Mesendoderm (in vitro differentiated cells): ENCODE measurements at regions not wholly inside any gene's neighbourhood (a gene's known extent, or its start where the extent isn't known, plus 50 kb on each side); places are given as distances from the start of the nearest gene placed in this dataset.

ENCODE experiments used
- DNase-seq: peaks from one replicate; pipeline ENCODE4 v3.0.0; 2013
- H2AK5ac ChIP-seq: 2 replicates; pipeline ENCODE4 v1.6.1; 2013; ENCODE audit warnings: low read length, inconsistent platforms
- H2BK120ac ChIP-seq: 2 replicates; pipeline ENCODE4 v1.6.1; 2013; ENCODE audit warnings: low read depth, mild to moderate bottlenecking, low read length, moderate library complexity, mixed read lengths
- H2BK15ac ChIP-seq: replicated peaks from 2 replicates; pipeline ENCODE4 v1.6.1; 2013; ENCODE audit warnings: low read depth, mild to moderate bottlenecking, moderate library complexity
- H2BK5ac ChIP-seq: 2 replicates; pipeline ENCODE4 v1.6.1; 2013; ENCODE audit warnings: low read length, inconsistent platforms
- H3K18ac ChIP-seq: 2 replicates; pipeline ENCODE4 v1.6.1; 2013; ENCODE audit warnings: mild to moderate bottlenecking, low read length, mixed read lengths
- H3K23ac ChIP-seq: one replicate; pipeline ENCODE4 v1.6.1; 2013; ENCODE audit warnings: low read length
- H3K27ac ChIP-seq: 2 replicates; pipeline ENCODE4 v1.5.1; 2013; ENCODE audit warnings: low read depth, mild to moderate bottlenecking, inconsistent platforms, low read length, moderate library complexity
- H3K27me3 ChIP-seq: 2 replicates; pipeline ENCODE4 v1.6.1; 2013; ENCODE audit warnings: low read length, control low read depth, mild to moderate bottlenecking, inconsistent platforms; ENCODE audit not compliant: insufficient read depth, poor library complexity
- H3K36me3 ChIP-seq: 2 replicates; pipeline ENCODE4 v1.6.1; 2013; ENCODE audit warnings: low read length, inconsistent platforms; ENCODE audit not compliant: control insufficient read depth, insufficient read depth
- H3K4ac ChIP-seq: one replicate; pipeline ENCODE4 v1.6.1; 2013; ENCODE audit warnings: low read depth, mild to moderate bottlenecking, low read length, moderate library complexity
- H3K4me1 ChIP-seq: 2 replicates; pipeline ENCODE4 v1.6.1; 2013; ENCODE audit warnings: low read depth, low read length, inconsistent platforms; ENCODE audit not compliant: control insufficient read depth
- H3K4me2 ChIP-seq: 2 replicates; pipeline ENCODE4 v1.6.1; 2013; ENCODE audit warnings: low read length
- H3K4me3 ChIP-seq: 2 replicates; pipeline ENCODE4 v1.5.1; 2013; ENCODE audit warnings: mild to moderate bottlenecking, low read length
- H3K56ac ChIP-seq: one replicate; pipeline ENCODE4 v1.6.1; 2013; ENCODE audit warnings: low read length
- H3K79me1 ChIP-seq: 2 replicates; pipeline ENCODE4 v1.6.1; 2013; ENCODE audit warnings: low read length, inconsistent platforms
- H3K79me2 ChIP-seq: 2 replicates; pipeline ENCODE4 v1.6.1; 2013; ENCODE audit warnings: mild to moderate bottlenecking, low read length; ENCODE audit not compliant: control insufficient read depth, insufficient read depth
- H3K9ac ChIP-seq: 2 replicates; pipeline ENCODE4 v1.6.1; 2013; ENCODE audit warnings: low read length, inconsistent platforms
- H4K5ac ChIP-seq: one replicate; pipeline ENCODE4 v1.6.1; 2013; ENCODE audit warnings: low read length
- H4K8ac ChIP-seq: one replicate; pipeline ENCODE4 v1.6.1; 2013; ENCODE audit warnings: low read depth, mild to moderate bottlenecking, control low read depth, low read length, moderate library complexity
- WGBS: extraction: QIAGEN DNeasy Blood & Tissue Kit; methylation state at CpG from one replicate; pipeline ENCODE4 v1.1.7; 2013; ENCODE audit warnings: low lambda C conversion rate, missing lambda C conversion rate; ENCODE audit not compliant: insufficient coverage; ENCODE audit errors: extremely low coverage; 5-methylcytosine and 5-hydroxymethylcytosine counted together

DNA sequence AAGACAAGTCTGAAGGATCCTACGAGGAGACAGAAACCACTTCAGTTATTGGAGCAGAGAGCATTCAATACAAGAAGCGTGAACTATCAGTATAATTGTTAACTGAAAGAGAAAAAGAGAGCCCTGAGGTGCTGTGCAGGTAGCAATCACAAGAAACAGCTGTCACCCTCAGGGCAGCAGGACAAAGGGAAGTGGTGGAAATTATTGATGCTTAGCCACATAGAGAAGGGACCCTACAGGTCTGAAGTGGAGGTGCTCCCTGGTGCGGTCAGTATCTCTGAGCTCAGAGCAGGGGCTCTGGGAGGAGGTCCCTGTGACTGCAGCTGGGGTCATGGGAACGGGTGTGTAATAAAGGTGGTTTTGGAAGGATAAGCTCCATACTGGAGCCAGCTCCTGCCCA, 97.8 kb upstream of the KLF6 start:
- Histone ChIP-seq H2AK5ac (no peak overlapping the region), H3K56ac (no peak overlapping the region), H3K4ac (no peak overlapping the region), H3K23ac (no peak overlapping the region), H3K36me3 (no peaks in the 10 kb centered on the region), H3K9ac (no peak overlapping the region), H2BK5ac (no peak overlapping the region), H4K8ac (no peak overlapping the region), H3K18ac (no peak overlapping the region), H3K27ac (no peak overlapping the region), H3K4me2 (no peak overlapping the region), H2BK120ac (no peak overlapping the region), H2BK15ac (no peak overlapping the region), H3K79me1 (no peaks in the 10 kb centered on the region), H3K27me3 (no peaks in the 10 kb centered on the region), H3K4me1 (peaks cover 9% of the 10 kb centered on the region), H4K5ac (no peak overlapping the region), H3K4me3 (no peak overlapping the region), H3K79me2 (no peaks in the 10 kb centered on the region)
- no CpG with 5 or more reads among the region's 4 CpGs for WGBS
- DNase-seq = no peak

DNA sequence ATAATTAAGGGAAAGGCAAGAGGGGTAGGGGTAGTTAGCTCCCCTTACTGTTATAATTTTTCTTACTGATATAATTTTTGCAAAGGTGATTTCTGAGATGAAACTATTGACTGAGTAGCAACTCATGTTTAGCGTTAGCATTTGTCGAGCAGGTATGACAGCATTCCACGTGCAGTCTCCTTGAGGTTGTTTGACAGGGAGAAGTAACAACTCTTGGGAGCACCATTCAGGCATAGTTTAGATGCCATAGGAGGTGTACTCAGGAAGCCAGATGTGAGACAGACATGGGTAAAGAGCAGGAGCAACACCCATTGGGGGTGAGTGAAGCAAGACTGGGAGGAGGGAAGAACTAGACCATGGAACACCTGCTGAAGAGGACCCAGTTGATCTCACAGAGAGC, 96.6 kb upstream of the KLF6 start:
- Histone ChIP-seq H4K8ac (no peak overlapping the region), H3K9ac (no peak overlapping the region), H3K56ac (no peak overlapping the region), H3K18ac (no peak overlapping the region), H3K79me1 (no peaks in the 10 kb centered on the region), H3K4me2 (no peak overlapping the region), H2BK15ac (peak overlapping the region; percentile 37), H4K5ac (no peak overlapping the region), H3K27ac (no peak overlapping the region), H3K79me2 (no peaks in the 10 kb centered on the region), H3K4me3 (no peak overlapping the region), H3K27me3 (no peaks in the 10 kb centered on the region), H3K36me3 (no peaks in the 10 kb centered on the region), H2BK120ac (no peak overlapping the region), H2BK5ac (no peak overlapping the region), H3K23ac (no peak overlapping the region), H3K4ac (no peak overlapping the region), H2AK5ac (peak overlapping the region; percentile 28), H3K4me1 (peaks cover 2% of the 10 kb centered on the region)
- no CpG with 5 or more reads among the region's 3 CpGs for WGBS
- no peak for DNase-seq

DNA sequence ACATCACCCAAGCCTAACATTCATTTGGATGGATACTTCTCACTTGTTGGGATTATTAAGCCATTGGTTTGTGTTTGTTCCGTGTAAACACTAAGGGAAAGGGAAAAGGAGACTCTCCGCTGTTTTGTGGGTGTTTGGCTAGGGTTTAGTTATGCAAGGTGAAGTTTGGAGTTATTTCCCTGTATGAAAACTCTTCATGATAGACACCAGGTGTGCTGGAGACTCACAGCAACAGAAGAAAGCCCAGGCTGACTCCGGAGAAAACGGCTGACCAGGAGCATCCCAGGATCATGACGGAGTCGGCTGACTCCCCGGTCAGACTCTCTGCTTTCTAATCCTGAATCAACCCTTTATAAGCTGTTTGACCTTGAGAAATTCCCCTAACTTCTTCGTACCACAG, 94.1 kb upstream of the KLF6 start:
- H3K9ac ChIP-seq = no peak overlapping the region
- H3K79me2 ChIP-seq = no peaks in the 10 kb centered on the region
- H3K27ac ChIP-seq = no peak overlapping the region
- no peak overlapping the region for H3K4me3 ChIP-seq
- H3K27me3 ChIP-seq = no peaks in the 10 kb centered on the region
- no peak overlapping the region for H3K4me2 ChIP-seq
- no peak overlapping the region for H3K18ac ChIP-seq
- no peak for DNase-seq
- H3K56ac ChIP-seq = no peak overlapping the region
- H2BK5ac ChIP-seq = no peak overlapping the region
- H4K5ac ChIP-seq = no peak overlapping the region
- H2BK15ac ChIP-seq = no peak overlapping the region
- H4K8ac ChIP-seq = no peak overlapping the region
- H3K36me3 ChIP-seq = no peaks in the 10 kb centered on the region
- no peak overlapping the region for H2BK120ac ChIP-seq
- H3K4ac ChIP-seq = no peak overlapping the region
- no peak overlapping the region for H2AK5ac ChIP-seq
- no CpG with 5 or more reads among the region's 8 CpGs for WGBS
- no peaks in the 10 kb centered on the region for H3K4me1 ChIP-seq
- no peaks in the 10 kb centered on the region for H3K79me1 ChIP-seq
- H3K23ac ChIP-seq = no peak overlapping the region

DNA sequence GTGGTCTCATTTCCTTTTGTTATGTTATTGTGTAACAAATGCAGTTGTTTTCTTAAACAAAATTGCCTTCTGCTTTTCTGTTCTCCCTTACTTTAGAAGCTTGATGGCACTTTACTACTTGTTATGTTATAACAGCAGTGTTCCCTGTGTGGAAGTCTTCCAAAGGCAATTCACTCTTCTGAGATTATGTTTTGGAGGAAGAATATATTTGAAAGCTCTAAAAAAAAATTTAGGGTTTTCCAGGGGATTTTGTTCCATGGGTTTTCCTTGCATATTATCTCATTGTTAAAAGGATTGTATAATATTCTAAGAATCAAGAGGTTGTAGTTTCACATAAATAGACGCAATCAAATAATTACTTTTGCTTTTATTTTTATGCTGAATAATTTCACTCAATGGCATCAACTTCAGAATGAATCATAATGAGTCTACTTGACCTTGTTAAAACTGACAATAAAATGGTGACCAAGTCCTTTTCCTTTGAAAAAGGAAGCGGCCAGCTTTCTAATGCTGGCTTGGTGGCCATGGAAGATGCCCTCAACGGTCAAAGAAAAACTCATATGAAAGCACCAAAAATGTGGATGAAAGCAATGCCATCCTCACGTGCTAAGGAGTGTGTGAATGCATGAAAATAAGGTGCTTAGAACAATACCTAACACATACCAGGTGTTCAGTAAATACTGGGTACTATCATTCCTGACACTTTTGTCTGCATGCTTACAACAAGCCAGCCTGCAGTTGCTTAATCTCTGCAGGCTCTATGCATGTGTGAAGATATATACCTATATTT, 92.4 kb upstream of the KLF6 start:
- H3K4me1 ChIP-seq = no peaks in the 10 kb centered on the region
- H3K4me3 ChIP-seq = no peak overlapping the region
- H3K36me3 ChIP-seq = no peaks in the 10 kb centered on the region
- H4K5ac ChIP-seq = no peak overlapping the region
- no peak overlapping the region for H2BK5ac ChIP-seq
- no peak overlapping the region for H3K4ac ChIP-seq
- no peaks in the 10 kb centered on the region for H3K79me1 ChIP-seq
- no peak overlapping the region for H4K8ac ChIP-seq
- H2BK120ac ChIP-seq = no peak overlapping the region
- WGBS = no CpG with 5 or more reads among the region's 4 CpGs
- no peak for DNase-seq
- H3K9ac ChIP-seq = no peak overlapping the region
- H3K56ac ChIP-seq = no peak overlapping the region
- no peak overlapping the region for H3K23ac ChIP-seq
- no peaks in the 10 kb centered on the region for H3K79me2 ChIP-seq
- no peak overlapping the region for H3K18ac ChIP-seq
- no peak overlapping the region for H2BK15ac ChIP-seq
- no peak overlapping the region for H2AK5ac ChIP-seq
- H3K4me2 ChIP-seq = no peak overlapping the region
- no peak overlapping the region for H3K27ac ChIP-seq
- H3K27me3 ChIP-seq = no peaks in the 10 kb centered on the region

DNA sequence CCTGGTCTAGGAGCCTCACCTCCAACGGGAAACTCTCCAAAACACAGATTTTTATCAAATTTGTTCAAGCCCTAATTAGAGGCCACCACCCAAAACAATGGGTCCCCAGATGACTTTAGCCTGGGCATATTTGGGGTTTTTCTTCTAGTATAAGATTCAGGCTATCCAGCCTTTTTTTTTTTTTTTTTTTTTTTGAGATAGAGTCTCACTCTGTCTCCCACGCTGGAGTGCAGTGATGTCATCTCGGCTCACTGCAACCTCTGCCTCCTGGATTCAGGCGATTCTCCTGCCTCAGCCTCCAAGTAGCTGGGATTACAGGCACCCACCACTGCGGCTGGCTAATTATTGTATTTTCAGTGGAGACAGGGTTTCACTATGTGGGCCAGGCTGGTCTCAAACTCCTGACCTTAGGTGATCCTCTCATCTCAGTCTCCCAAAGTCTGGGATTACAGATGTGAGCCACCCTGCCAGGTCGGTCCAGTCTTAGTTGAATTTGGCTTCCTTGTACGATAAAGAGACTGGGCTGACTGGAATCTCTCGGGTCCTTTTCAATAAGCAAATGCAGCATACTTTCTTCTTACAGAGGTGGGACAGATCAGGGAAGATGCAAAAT, 91.4 kb upstream of the KLF6 start:
- H3K4me2 ChIP-seq = no peak overlapping the region
- no peak overlapping the region for H3K23ac ChIP-seq
- no peak overlapping the region for H3K4me3 ChIP-seq
- H3K4me1 ChIP-seq = no peaks in the 10 kb centered on the region
- no peak overlapping the region for H3K56ac ChIP-seq
- WGBS = no CpG with 5 or more reads among the region's 8 CpGs
- no peaks in the 10 kb centered on the region for H3K79me2 ChIP-seq
- no peak overlapping the region for H4K5ac ChIP-seq
- no peak overlapping the region for H4K8ac ChIP-seq
- H3K18ac ChIP-seq = no peak overlapping the region
- H3K79me1 ChIP-seq = no peaks in the 10 kb centered on the region
- H2BK120ac ChIP-seq = no peak overlapping the region
- no peak overlapping the region for H2BK5ac ChIP-seq
- no peaks in the 10 kb centered on the region for H3K27me3 ChIP-seq
- H2AK5ac ChIP-seq = no peak overlapping the region
- no peak overlapping the region for H3K9ac ChIP-seq
- no peak overlapping the region for H2BK15ac ChIP-seq
- H3K4ac ChIP-seq = no peak overlapping the region
- no peak overlapping the region for H3K27ac ChIP-seq
- no peaks in the 10 kb centered on the region for H3K36me3 ChIP-seq
- no peak for DNase-seq
